ENCODE measurements at regions not wholly inside any gene's neighbourhood (a gene's known extent, or its start where the extent isn't known, plus 50 kb on each side); places are given as distances from the start of the nearest gene placed in this dataset.
"Not testable (repeated sequence)": the region's sequence is repeated elsewhere in the genome, so short reads cannot be mapped to it uniquely, and the experiment has no call there.

- no peak for DNase-seq (ENCODE audit: low read depth in 1 of 2, low spot score in 1 of 2)
Measured at GRCh38 chr2:199040522-199040921, 417.2 kb downstream of the SATB2 start.

DNA sequence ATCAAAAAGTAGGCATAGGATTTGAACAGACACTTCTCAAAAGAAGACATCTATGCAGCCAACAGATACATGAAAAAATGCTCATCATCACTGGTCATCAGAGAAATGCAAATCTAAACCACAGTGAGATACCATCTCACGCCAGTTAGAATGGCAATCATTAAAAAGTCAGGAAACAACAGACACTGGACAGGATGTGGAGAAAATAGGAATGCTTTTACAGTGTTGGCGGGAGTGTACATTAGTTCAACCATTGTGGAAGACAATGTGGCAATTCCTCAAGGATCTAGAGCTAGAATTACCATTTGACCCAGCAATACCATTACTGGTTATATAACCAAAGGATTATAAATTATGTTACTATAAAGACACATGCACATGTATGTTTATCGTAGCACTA, 424.0 kb downstream of the SATB2 start:
- not testable (repeated sequence) for DNase-seq (ENCODE audit: low read depth in 1 of 2, low spot score in 1 of 2)

DNA sequence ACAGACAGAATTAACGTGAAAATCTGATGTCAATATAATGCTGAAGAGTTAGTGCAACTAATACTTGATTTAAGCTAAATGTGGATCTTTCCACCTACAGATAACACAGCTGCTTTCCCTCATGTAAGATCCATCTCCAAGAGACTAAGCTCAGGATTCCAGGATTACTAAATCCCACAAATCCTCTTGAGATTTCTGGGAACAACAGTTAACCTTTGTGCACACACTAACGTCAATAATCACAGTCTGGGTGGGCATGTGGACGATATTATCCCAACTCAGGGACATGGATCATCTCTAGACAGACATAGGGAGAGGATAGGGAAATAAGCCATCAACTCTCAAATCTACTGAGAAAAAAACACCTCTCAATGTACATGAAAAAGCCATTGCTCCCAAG, 432.6 kb downstream of the SATB2 start:
- no peak for DNase-seq (ENCODE audit: low read depth in 1 of 2, low spot score in 1 of 2)

GRCh38 chr2:199024224-199024623, 433.5 kb downstream of the SATB2 start:
- no peak for DNase-seq (ENCODE audit: low read depth in 1 of 2, low spot score in 1 of 2)

- DNase-seq (ENCODE audit: low read depth in 1 of 2, low spot score in 1 of 2), result no peak
Measured at GRCh38 chr2:199019898-199020507, 437.7 kb downstream of the SATB2 start.

- no peak for DNase-seq (ENCODE audit: low read depth in 1 of 2, low spot score in 1 of 2)
Measured at GRCh38 chr2:199018826-199019225, 438.9 kb downstream of the SATB2 start.

- DNase-seq (ENCODE audit: low read depth in 1 of 2, low spot score in 1 of 2), result no peak
Measured at GRCh38 chr2:199015072-199015471, 442.7 kb downstream of the SATB2 start.

DNA sequence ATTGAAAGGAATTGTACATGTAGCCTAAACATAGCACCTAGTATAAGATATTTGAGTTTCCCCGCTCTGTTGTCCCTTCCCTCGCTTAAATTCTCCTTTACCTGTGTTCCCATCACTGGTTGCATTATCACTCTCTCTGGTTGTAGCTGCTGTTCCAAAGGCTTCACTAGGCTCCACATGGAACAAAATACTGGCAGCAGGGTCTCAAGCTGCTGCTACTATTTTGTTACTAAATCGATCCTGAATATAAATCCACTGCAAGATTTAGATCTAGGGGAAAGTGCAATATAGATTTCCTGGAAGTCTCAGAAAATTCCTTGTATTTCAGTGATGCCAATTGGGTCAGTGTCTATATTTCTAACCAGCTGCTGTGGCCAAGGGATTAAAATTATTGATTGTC, 443.5 kb downstream of the SATB2 start:
- DNase-seq (ENCODE audit: low read depth in 1 of 2, low spot score in 1 of 2), result no peak

GRCh38 chr2:199011908-199012307, 445.8 kb downstream of the SATB2 start:
- DNase-seq (ENCODE audit: low read depth in 1 of 2, low spot score in 1 of 2), result no peak

- DNase-seq (ENCODE audit: low read depth in 1 of 2, low spot score in 1 of 2), result no peak
Measured at GRCh38 chr2:198994678-198995077, 463.1 kb downstream of the SATB2 start.

DNA sequence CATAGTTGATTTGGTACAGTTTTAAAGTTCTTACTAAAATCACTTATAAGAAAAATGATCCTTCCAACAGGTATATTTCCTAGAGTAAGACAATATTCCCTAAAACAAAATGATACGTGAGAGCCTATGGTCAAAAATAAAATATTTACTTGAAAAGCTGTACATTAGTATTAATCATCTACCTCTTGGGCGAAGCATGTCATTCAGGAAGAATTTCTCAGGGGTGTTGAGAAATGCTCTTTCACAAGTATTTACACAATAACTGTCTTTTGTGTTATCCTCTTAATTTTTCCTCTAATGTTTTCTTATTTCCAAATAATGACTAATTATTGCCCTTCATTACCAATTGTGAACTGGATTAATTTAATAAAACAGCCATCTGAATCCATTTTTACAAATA, 466.3 kb downstream of the SATB2 start:
- DNase-seq (ENCODE audit: low read depth in 1 of 2, low spot score in 1 of 2), result no peak

DNA sequence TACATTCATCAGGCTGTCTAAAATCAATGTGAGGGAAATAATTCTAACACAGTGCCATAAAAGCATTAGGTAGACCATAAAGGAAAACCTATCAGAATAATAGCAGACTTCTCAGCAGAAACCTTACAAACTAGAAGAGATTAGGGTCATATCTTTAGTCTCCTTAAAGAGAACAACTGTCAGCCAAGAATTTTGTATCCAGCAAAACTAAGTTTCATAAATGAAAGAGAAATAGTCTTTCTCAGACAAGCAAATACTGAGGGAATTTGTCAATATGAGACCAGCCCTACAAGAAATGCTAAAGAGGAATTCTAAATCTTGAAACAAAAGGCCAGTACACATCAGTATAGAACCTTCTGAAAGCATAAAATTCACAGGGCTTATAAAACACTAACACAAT, 482.0 kb downstream of the SATB2 start:
- DNase-seq (ENCODE audit: low read depth in 1 of 2, low spot score in 1 of 2), result no peak

DNA sequence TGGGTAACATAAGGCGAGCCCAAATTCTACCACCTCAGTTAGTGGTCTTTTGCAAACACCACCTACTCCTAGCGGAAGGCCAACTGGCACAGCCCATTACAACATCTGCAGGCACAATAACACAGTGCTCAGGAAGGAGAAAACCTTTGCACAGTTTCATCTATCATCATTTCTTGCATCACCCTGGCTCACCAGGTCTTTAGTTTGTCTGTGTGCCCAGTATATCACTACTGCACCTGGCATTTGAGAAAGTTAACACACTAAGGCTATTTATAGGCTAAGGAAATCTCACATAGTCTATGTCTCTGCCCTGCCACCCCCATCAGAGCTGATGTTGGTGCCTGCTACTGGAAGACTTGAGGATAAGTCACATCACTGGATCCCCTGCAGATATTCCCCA, 484.0 kb downstream of the SATB2 start:
- DNase-seq (ENCODE audit: low read depth in 1 of 2, low spot score in 1 of 2), result no peak

DNA sequence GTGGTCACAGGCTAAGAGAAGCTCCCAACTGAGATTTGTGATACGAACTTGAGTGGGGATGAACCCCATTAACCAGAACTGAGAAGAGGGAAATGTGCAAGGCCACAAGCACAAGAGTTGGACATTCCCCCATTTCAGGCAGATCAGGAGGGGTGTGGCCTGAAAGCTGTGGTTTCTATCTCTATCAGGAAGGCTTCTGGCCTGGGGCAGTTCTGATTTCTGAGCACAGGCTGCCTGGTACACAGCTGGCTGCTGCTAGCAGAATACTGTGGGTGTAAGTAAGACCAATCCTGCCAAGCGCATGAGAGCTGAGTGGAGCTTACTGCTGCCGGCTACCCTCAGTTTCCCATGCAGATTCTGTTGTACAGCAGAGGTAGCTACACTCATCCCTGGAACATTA, 484.6 kb downstream of the SATB2 start:
- no peak for DNase-seq (ENCODE audit: low read depth in 1 of 2, low spot score in 1 of 2)

DNA sequence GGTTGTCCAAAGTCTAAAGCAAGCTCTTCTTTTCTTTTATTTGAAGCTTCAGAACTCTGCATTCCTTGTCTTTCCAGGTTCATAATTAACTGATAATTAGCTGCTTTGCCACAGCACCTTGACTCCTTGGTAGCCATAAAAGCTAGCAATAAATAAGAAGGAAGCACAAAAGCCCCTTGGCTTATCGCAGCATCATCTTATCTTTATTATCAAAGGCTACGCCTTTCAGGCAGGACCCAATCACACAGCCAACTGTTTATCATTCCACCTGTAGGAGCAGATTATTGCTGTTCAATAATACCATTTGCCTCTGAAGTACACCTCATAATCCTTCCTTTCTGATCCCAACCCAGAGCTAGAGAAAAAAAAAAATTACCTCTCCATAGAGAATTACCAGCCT, 489.2 kb downstream of the SATB2 start:
- no peak for DNase-seq (ENCODE audit: low read depth in 1 of 2, low spot score in 1 of 2)

DNA sequence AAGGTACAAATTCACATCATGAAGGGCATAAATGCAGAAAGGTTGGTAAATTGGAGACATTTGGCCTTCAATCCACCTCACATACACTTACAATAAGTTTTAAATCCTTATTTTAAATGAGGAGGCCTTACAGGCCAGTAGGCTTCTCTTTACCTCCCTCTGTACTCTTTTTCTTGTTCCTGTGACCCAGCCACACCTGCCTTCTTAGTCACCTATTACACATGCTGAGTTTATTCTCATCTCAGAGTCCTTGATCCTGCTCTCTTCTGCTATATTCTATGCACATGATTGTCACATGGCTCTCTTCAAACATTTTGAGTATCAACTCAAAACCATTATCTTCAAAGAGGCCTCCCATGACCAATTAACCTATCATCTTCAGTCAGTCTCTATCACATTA, 491.5 kb downstream of the SATB2 start:
- no peak for DNase-seq (ENCODE audit: low read depth in 1 of 2, low spot score in 1 of 2)

- DNase-seq (ENCODE audit: low read depth in 1 of 2, low spot score in 1 of 2), result no peak
Measured at GRCh38 chr2:198961547-198961946, 496.2 kb downstream of the SATB2 start.

DNA sequence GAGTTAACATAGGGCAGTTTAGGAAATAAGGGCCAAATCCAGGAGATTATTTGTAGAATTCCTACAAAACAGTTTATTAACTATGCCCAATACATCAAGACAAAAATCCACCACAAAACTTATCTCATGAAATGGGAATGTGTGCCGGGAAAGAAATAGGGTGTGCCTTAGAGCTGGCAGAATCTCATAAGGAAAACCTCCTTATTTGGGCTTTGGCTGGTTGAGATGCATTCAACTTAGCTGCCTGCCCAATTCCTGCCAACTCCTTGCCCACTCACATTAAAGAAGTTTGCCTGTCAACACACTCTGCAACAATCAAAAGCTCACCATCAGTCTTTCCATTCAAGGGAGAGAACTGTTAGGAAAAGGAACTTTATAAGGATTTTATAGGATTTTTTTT, 500.6 kb downstream of the SATB2 start:
- DNase-seq (ENCODE audit: low read depth in 1 of 2, low spot score in 1 of 2), result no peak

DNA sequence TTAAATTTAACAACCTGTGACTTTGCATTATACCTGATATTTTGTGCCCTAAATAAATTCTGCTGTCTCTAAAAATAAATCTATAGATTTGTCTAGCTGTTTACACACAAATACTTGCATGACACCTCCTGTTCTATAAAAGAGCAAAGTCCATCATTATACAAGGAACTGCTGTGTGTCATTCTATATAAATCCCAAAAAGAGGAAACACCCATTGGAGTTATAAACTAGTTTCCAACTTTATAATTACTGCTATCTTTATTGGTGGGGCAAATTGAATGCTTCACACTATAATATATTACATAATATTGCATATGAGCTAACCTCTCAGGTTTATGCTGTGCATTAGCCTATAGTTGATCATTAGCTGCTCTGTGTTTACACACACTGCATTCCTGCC, 504.4 kb downstream of the SATB2 start:
- DNase-seq (ENCODE audit: low read depth in 1 of 2, low spot score in 1 of 2), result no peak

DNA sequence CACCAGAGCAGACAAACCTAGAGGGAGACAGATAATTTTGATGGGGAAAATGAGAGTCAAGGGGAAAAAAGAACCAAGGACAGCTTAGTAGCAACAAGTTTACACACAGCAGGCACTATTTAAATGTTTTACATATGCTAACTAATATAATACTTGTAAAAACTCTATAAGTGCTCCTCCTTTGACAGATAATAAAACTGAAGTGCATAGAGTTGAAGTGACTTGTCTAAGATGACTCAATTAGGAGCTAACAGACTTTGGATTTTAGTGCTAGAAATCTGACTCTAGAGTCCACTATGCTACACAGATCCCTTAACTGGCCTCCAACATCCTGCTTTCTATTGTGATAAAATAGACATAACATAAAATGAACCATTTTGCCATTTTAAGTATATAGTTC, 506.9 kb downstream of the SATB2 start:
- DNase-seq (ENCODE audit: low read depth in 1 of 2, low spot score in 1 of 2), result no peak

DNA sequence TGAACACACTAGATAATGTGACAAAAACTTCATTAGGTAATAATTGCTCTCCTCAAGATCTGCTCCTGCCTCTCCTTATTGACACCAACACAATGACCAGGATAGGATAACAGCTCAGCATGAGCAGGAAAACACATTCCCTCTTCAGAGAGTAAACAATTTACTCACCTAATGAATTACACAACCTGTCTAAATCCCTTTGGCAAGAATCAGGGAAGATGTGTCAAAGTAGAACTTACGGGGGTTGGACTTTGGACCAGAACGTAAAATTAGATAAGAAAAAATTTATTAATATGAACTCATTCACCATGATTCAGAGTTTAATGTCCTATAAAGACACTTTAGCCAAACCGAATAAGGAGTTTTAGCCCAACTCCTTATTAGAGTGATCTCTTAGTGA, 512.2 kb downstream of the SATB2 start:
- no peak for DNase-seq (ENCODE audit: low read depth in 1 of 2, low spot score in 1 of 2)

DNA sequence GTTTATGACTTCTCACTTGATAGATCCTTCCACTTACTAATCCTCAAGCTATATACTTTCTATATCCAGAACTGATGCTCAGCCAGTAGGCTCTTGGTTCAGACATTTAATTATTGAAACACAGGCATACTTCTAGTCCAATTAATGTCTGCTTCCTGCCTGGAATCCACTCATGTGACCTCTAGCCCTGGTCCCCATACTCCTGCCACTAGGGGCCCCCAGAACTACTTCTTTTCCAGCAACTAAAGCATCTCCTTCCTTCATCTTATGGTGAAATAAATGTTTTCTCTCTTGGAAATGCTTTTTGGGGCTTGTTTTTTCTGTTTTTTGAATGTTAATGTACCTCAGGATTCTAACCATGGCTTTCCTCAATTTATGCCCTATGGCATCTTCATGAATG, 527.6 kb downstream of the SATB2 start:
- no peak for DNase-seq (ENCODE audit: low read depth in 1 of 2, low spot score in 1 of 2)

DNA sequence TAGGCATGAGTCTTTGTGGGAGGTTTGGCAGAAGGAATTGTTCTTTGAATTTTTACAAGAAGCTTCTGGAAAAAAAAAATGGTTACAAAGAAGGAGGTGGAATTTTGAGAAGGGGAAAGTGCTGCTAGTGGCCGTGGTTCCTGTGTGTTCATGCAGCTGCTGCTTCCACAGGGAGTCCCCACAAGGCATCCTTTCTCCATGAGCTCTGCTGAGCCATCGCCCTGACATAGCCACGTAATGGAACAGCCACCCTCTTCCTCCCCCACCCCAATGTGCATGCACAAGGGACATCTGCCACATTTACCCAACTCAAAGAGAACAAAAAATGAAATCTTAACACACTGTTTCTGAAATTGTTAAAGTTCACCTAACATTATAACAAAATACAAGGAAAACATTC, 529.7 kb downstream of the SATB2 start:
- no peak for DNase-seq (ENCODE audit: low read depth in 1 of 2, low spot score in 1 of 2)
